ENCODE measurements at regions not wholly inside any gene's neighbourhood (a gene's known extent, or its start where the extent isn't known, plus 50 kb on each side); places are given as distances from the start of the nearest gene placed in this dataset.

GRCh38 chr4:84167093-84167492, 332.0 kb downstream of the NKX6-1 start:
- no peak for TF ChIP-seq ZBTB33 (IDR thresholded peaks at IDR 0.05)
- TF ChIP-seq EGR1 (IDR thresholded peaks at IDR 0.05; ENCODE audit: low read depth in 2 of 2) = no peak
- no peak for TF ChIP-seq HNF4G (IDR thresholded peaks at IDR 0.05)
- Histone ChIP-seq H3K27ac (ENCODE audit: low read depth in 1 of 2, low read length in 2 of 2) (no peak overlapping the region), H3K9ac (ENCODE audit: low read depth in 1 of 2, low read length in 2 of 2) (no peak overlapping the region), H3K4me3 (ENCODE audit: low read depth in 1 of 3, low read length in 3 of 3) (no peak overlapping the region), H3K4me1 (ENCODE audit: control insufficient read depth in 4 of 4, insufficient read depth in 4 of 4, low read length in 3 of 4) (no peaks in the 10 kb centered on the region), H3K9me3 (ENCODE audit: control insufficient read depth in 4 of 4, low read length in 3 of 4) (peaks cover 0 to 4% (median 0%) of the 10 kb centered on the region in 4 donors), H3K27me3 (ENCODE audit: control insufficient read depth in 4 of 4, insufficient read depth in 4 of 4, low read length in 3 of 4) (no peaks in the 10 kb centered on the region), H3K36me3 (ENCODE audit: control insufficient read depth in 4 of 4, insufficient read depth in 3 of 4, low read depth in 1 of 4, low read length in 3 of 4) (no peaks in the 10 kb centered on the region)
- no peak for DNase-seq (ENCODE audit: low spot score)

GRCh38 chr4:84166486-84166885, 332.6 kb downstream of the NKX6-1 start:
- 97% methylated on average over 1 of the region's 1 CpG for WGBS
- Histone ChIP-seq H3K9ac (ENCODE audit: low read depth in 1 of 2, low read length in 2 of 2) (no peak overlapping the region), H3K4me3 (ENCODE audit: low read depth in 1 of 3, low read length in 3 of 3) (no peak overlapping the region), H3K36me3 (ENCODE audit: control insufficient read depth in 4 of 4, insufficient read depth in 3 of 4, low read depth in 1 of 4, low read length in 3 of 4) (no peaks in the 10 kb centered on the region), H3K27ac (ENCODE audit: low read depth in 1 of 2, low read length in 2 of 2) (no peak overlapping the region), H3K27me3 (ENCODE audit: control insufficient read depth in 4 of 4, insufficient read depth in 4 of 4, low read length in 3 of 4) (no peaks in the 10 kb centered on the region), H3K4me1 (ENCODE audit: control insufficient read depth in 4 of 4, insufficient read depth in 4 of 4, low read length in 3 of 4) (no peaks in the 10 kb centered on the region), H3K9me3 (ENCODE audit: control insufficient read depth in 4 of 4, low read length in 3 of 4) (peaks cover 0 to 4% (median 0%) of the 10 kb centered on the region in 4 donors)
- TF ChIP-seq FOXA1 (IDR thresholded peaks at IDR 0.05) (no peak), SP1 (IDR thresholded peaks at IDR 0.05) (no peak), TAF1 (conservative IDR thresholded peaks at IDR 0.05) (no peak), HNF4A (conservative IDR thresholded peaks at IDR 0.05) (no peak), CTCF (IDR thresholded peaks at IDR 0.05; ENCODE audit: low read depth, low read length, missing input control) (no peak)
- TF ChIP-seq, protein P1, sequence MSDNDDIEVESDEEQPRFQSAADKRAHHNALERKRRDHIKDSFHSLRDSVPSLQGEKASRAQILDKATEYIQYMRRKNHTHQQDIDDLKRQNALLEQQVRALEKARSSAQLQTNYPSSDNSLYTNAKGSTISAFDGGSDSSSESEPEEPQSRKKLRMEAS (IDR thresholded peaks at IDR 0.05) = no peak
- DNase-seq (ENCODE audit: low spot score) = no peak

DNA sequence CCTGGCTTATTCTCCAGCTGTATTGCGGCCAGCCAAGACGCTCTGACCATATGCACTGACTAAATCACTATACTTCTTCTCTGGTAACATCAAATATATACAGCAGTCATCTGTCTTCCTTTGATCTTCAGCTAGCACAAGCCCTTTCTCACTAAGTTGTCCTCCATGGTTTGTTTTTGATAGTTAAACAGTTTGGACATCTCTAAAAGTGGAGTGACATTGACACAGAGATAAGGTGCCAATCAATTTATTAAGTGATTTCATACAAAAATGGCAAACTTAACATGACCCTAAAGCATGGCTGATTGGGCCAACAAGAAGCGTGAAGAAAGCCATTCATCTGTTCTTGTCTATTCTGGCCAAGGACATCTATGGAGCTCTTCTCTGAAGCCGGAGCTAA, 334.9 kb downstream of the NKX6-1 start:
- no peaks in the 10 kb centered on the region for H3K36me3 ChIP-seq (ENCODE audit: control insufficient read depth in 4 of 4, insufficient read depth in 3 of 4, low read depth in 1 of 4, low read length in 3 of 4)
- peaks cover 0 to 7% (median 0%) of the 10 kb centered on the region in 4 donors for H3K27me3 ChIP-seq (ENCODE audit: control insufficient read depth in 4 of 4, insufficient read depth in 4 of 4, low read length in 3 of 4)
- H3K9me3 ChIP-seq (ENCODE audit: control insufficient read depth in 4 of 4, low read length in 3 of 4) = no peaks in the 10 kb centered on the region
- WGBS = 85% methylated on average over 4 of the region's 4 CpGs
- no peak overlapping the region for H3K27ac ChIP-seq (ENCODE audit: low read depth in 1 of 2, low read length in 2 of 2)
- no peak overlapping the region for H3K9ac ChIP-seq (ENCODE audit: low read depth in 1 of 2, low read length in 2 of 2)
- TF ChIP-seq ZBTB33 (IDR thresholded peaks at IDR 0.05) (no peak), CTCF (IDR thresholded peaks at IDR 0.05; ENCODE audit: low read depth, low read length, missing input control) (no peak), FOXA2 (IDR thresholded peaks at IDR 0.05) (no peak), JUND (IDR thresholded peaks at IDR 0.05) (no peak)
- H3K4me1 ChIP-seq (ENCODE audit: control insufficient read depth in 4 of 4, insufficient read depth in 4 of 4, low read length in 3 of 4) = no peaks in the 10 kb centered on the region
- DNase-seq (ENCODE audit: low spot score) = no peak
- H3K4me3 ChIP-seq (ENCODE audit: low read depth in 1 of 3, low read length in 3 of 3) = no peak overlapping the region
